HEK293 (cell line): ENCODE measurements at regions not wholly inside any gene's neighbourhood (a gene's known extent, or its start where the extent isn't known, plus 50 kb on each side); places are given as distances from the start of the nearest gene placed in this dataset.

Source experiments
- ZNF132 ChIP-seq: fragments of 450-650 bp; formaldehyde crosslinking; IDR thresholded peaks from 2 replicates; pipeline ENCODE4 v1.5.1; 2017; ENCODE audit warnings: missing biosample characterization, missing genetic modification characterization, borderline replicate concordance
- ZNF792 ChIP-seq: fragments of 450-650 bp; formaldehyde crosslinking; IDR thresholded peaks from 2 replicates; pipeline ENCODE4 v1.5.1; 2016; ENCODE audit warnings: missing biosample characterization, missing genetic modification characterization
- TF ChIP-seq, protein P1 (sequence below): fragments of 450-650 bp; formaldehyde crosslinking; IDR thresholded peaks from 2 replicates; pipeline ENCODE4 v1.5.1; 2016; ENCODE audit warnings: missing biosample characterization, missing genetic modification characterization

DNA sequence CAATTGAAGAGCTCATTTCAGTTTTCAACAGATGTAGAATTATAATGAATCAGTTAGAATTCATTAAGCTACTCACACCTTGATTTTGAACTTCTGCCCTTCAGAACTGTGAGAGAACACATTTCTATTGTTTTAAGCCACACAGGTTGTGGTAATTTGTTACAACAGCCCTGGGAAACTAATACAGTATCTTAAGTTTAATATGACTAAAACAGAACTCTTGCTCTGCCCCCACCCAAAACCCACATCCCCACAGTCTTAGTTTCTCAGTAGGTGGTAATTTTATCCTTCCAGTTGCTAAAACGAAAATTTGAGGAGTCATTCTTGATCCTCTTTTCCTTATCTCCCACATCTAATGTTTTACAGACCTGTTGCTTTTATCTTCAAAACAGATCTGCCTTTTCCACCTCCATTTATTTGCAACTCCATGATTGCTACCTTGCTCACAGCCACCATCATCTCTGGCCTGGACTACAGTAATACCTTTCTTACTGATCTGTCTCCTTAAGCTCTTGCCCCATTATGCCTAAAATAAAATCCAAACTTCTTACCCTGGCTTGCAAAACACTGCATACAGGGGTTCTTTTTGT is 72.8 kb upstream of the NXPH1 start:
- TF ChIP-seq, protein P1, sequence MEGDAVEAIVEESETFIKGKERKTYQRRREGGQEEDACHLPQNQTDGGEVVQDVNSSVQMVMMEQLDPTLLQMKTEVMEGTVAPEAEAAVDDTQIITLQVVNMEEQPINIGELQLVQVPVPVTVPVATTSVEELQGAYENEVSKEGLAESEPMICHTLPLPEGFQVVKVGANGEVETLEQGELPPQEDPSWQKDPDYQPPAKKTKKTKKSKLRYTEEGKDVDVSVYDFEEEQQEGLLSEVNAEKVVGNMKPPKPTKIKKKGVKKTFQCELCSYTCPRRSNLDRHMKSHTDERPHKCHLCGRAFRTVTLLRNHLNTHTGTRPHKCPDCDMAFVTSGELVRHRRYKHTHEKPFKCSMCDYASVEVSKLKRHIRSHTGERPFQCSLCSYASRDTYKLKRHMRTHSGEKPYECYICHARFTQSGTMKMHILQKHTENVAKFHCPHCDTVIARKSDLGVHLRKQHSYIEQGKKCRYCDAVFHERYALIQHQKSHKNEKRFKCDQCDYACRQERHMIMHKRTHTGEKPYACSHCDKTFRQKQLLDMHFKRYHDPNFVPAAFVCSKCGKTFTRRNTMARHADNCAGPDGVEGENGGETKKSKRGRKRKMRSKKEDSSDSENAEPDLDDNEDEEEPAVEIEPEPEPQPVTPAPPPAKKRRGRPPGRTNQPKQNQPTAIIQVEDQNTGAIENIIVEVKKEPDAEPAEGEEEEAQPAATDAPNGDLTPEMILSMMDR = no peak
- TF ChIP-seq ZNF792 (tag by site-specific recombination) (no peak), ZNF132 (tag by site-specific recombination) (no peak)
